Urothelium cell line (cell line): ENCODE measurements at regions not wholly inside any gene's neighbourhood (a gene's known extent, or its start where the extent isn't known, plus 50 kb on each side); places are given as distances from the start of the nearest gene placed in this dataset.

ENCODE experiments used
- DNase-seq: peaks from one replicate; pipeline ENCODE4 v3.0.0; 2011; ENCODE audit warnings: low spot score, mixed read lengths
- FAIRE-seq: peaks from 2 replicates; lab custom pipeline; 2011; peaks lifted over from hg19 to GRCh38; lab: Jason Lieb, UNC

GRCh38 chr2:18903750-18904149, 314.4 kb upstream of the NT5C1B start:
- DNase-seq = peak; percentile 38

GRCh38 chr2:18901242-18901641, 311.9 kb upstream of the NT5C1B start:
- no peak for DNase-seq
- FAIRE-seq = no peak

More at GRCh38 chr2:18903750-18904149, 314.4 kb upstream of the NT5C1B start:
- no peak for FAIRE-seq

- DNase-seq = no peak
- FAIRE-seq = peak; percentile 27
Observed at GRCh38 chr2:18900691-18901141, 311.3 kb upstream of the NT5C1B start.

- DNase-seq (no peak), FAIRE-seq (no peak)
Observed at GRCh38 chr2:18899725-18900124, 310.4 kb upstream of the NT5C1B start.

- DNase-seq (no peak), FAIRE-seq (no peak)
Observed at GRCh38 chr2:18898271-18898670, 308.9 kb upstream of the NT5C1B start.

GRCh38 chr2:18896125-18896764, 306.9 kb upstream of the NT5C1B start:
- FAIRE-seq = no peak
- DNase-seq = no peak

- FAIRE-seq (no peak), DNase-seq (no peak)
Observed at GRCh38 chr2:18891600-18892345, 302.4 kb upstream of the NT5C1B start.

- DNase-seq (no peak), FAIRE-seq (no peak)
Observed at GRCh38 chr2:18889565-18890332, 300.4 kb upstream of the NT5C1B start.

GRCh38 chr2:18885457-18885856, 296.1 kb upstream of the NT5C1B start:
- FAIRE-seq (no peak), DNase-seq (no peak)

- FAIRE-seq (no peak), DNase-seq (peak; percentile 14)
Observed at GRCh38 chr2:18883616-18884456, 294.5 kb upstream of the NT5C1B start.

- DNase-seq (no peak), FAIRE-seq (no peak)
Observed at GRCh38 chr2:18871430-18871829, 282.1 kb upstream of the NT5C1B start.

GRCh38 chr2:18870307-18870706, 280.9 kb upstream of the NT5C1B start:
- FAIRE-seq (no peak), DNase-seq (no peak)

- FAIRE-seq = no peak
- no peak for DNase-seq
Observed at GRCh38 chr2:18861951-18862350, 272.6 kb upstream of the NT5C1B start.

GRCh38 chr2:18860179-18860578, 270.8 kb upstream of the NT5C1B start:
- DNase-seq (no peak), FAIRE-seq (no peak)

GRCh38 chr2:18856765-18857164, 267.4 kb upstream of the NT5C1B start:
- FAIRE-seq (no peak), DNase-seq (no peak)

- DNase-seq = no peak
- no peak for FAIRE-seq
Observed at GRCh38 chr2:18855027-18855426, 265.7 kb upstream of the NT5C1B start.

GRCh38 chr2:18849841-18850578, 260.6 kb upstream of the NT5C1B start:
- DNase-seq (no peak), FAIRE-seq (no peak)

- DNase-seq (no peak), FAIRE-seq (no peak)
Observed at GRCh38 chr2:18848646-18849045, 259.3 kb upstream of the NT5C1B start.

- DNase-seq (no peak), FAIRE-seq (no peak)
Observed at GRCh38 chr2:18845854-18846445, 256.6 kb upstream of the NT5C1B start.

GRCh38 chr2:18842836-18843235, 253.5 kb upstream of the NT5C1B start:
- DNase-seq (no peak), FAIRE-seq (no peak)
